Bronchial epithelial cell (primary cell): ENCODE measurements at regions not wholly inside any gene's neighbourhood (a gene's known extent, or its start where the extent isn't known, plus 50 kb on each side); places are given as distances from the start of the nearest gene placed in this dataset.

Experiments
- DNase-seq: peaks from one replicate; pipeline ENCODE4 v3.0.0-alpha.2; 2010; ENCODE audit warnings: low read depth
- FAIRE-seq: peaks from 2 replicates; lab custom pipeline; 2011; peaks lifted over from hg19 to GRCh38; lab: Jason Lieb, UNC
- H3K27me3 ChIP-seq: 2 replicates; pipeline ENCODE4 v1.5.1; 2011; ENCODE audit warnings: low read length; ENCODE audit not compliant: control insufficient read depth, insufficient read depth
- H3K36me3 ChIP-seq: 2 replicates; pipeline ENCODE4 v1.5.1; 2011; ENCODE audit warnings: low read length; ENCODE audit not compliant: control insufficient read depth, insufficient read depth
- H3K4me3 ChIP-seq: 2 replicates; pipeline ENCODE4 v1.5.1; 2011; ENCODE audit warnings: mild to moderate bottlenecking, low read depth, low read length, control low read depth
- TF ChIP-seq, protein P1 (sequence below): IDR thresholded peaks from 2 replicates; pipeline ENCODE4 v1.5.1; 2011; ENCODE audit warnings: mild to moderate bottlenecking, moderate library complexity, low read length, control low read depth, inconsistent platforms; ENCODE audit not compliant: insufficient read depth, severe bottlenecking

DNA sequence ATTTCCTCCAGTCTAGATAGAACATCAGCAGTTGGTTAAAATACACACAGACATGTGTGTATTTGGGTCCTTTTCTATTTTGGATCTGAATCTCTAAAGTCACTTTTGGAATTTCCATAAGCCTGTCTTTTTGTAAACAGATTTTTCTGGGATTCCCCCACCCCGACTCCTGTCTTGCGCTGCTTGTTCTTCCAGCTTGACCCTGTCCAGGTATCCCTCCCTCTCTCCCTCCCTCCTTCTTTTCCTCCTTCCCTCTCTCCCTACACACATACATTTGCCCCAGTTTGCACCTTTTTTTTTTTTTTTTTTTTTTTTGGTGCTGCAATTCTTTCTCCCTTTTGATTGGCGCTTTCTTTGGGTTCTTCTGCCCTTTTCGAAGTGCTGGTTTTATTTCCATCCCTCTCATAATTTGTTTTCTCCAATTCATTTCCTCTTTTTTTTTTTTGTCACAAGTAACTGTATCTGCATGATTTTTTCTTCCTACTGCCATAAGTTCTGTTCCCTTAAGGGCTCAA is 114.8 kb upstream of the SERTAD2 start:
- TF ChIP-seq, protein P1, sequence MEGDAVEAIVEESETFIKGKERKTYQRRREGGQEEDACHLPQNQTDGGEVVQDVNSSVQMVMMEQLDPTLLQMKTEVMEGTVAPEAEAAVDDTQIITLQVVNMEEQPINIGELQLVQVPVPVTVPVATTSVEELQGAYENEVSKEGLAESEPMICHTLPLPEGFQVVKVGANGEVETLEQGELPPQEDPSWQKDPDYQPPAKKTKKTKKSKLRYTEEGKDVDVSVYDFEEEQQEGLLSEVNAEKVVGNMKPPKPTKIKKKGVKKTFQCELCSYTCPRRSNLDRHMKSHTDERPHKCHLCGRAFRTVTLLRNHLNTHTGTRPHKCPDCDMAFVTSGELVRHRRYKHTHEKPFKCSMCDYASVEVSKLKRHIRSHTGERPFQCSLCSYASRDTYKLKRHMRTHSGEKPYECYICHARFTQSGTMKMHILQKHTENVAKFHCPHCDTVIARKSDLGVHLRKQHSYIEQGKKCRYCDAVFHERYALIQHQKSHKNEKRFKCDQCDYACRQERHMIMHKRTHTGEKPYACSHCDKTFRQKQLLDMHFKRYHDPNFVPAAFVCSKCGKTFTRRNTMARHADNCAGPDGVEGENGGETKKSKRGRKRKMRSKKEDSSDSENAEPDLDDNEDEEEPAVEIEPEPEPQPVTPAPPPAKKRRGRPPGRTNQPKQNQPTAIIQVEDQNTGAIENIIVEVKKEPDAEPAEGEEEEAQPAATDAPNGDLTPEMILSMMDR, result no peak
- DNase-seq (peak; percentile 21), FAIRE-seq (no peak)
- Histone ChIP-seq H3K36me3 (no peaks in the 10 kb centered on the region), H3K4me3 (peak overlapping the region; percentile 55), H3K27me3 (no peaks in the 10 kb centered on the region)

DNA sequence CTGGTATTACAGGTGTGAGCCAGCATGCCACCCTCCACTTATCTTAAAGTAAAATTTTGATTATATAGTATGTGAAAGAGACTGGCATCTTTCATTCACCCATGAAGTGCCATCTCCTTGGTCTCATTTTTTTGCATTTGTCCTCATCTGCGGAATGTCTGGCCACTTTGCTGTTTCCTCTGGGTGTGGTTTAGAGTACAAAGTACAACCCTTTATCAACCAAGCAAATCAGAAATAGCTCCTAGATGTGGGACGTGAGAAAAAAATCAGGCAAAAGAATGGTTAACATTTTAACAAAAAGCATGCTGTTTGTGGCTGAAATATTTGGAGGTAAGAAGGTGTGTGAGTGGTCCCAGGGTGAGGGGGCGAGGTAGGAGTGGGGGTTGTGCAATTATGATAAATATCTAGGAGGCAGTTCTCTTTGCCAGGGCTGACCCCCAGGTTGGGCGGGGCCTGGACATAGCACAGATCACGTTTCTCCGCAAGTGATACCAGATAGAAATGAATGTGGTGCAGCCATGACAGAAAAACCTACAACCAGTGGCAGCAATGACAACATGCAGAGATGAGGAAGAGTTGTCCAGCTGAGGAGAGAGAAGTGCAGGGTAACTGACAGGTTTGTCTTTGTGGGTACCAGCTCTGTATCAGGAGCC is 115.8 kb upstream of the SERTAD2 start:
- H3K27me3 ChIP-seq, result no peaks in the 10 kb centered on the region
- no peak overlapping the region for H3K4me3 ChIP-seq
- no peak for FAIRE-seq
- no peaks in the 10 kb centered on the region for H3K36me3 ChIP-seq
- TF ChIP-seq, protein P1, result no peak
- DNase-seq, result no peak

DNA sequence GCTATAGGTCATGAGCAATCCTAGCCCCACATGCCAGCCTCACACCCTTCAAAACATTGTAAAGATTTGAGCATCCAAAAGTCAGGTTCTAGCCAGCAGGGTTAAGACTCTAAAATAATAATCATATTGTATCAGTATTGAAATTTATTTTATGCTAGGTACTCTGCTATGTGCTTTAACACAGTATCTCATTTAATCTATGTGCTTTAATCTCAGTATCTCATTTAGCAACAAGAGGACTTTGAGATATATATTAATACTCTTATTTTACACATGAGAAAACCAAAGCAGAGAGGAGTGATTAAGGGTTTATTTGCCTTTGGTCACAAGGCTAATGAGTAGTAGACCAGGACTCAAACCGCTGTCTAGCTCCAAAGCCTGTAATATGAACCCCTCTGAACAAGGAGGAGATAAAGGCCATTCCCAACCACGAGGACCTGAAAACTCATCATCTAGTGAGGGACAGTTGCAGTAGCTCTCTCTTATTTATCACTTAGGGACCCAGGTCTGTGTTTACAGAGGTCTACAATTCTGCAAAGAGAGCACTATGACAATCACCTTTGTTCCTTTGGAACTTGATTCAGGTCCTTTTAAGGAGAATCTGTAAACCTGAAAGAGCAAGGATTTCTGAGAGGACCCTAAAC is 116.5 kb upstream of the SERTAD2 start:
- Histone ChIP-seq H3K36me3 (no peaks in the 10 kb centered on the region), H3K4me3 (no peak overlapping the region), H3K27me3 (no peaks in the 10 kb centered on the region)
- TF ChIP-seq, protein P1, result no peak
- DNase-seq (peak; percentile 58), FAIRE-seq (no peak)

DNA sequence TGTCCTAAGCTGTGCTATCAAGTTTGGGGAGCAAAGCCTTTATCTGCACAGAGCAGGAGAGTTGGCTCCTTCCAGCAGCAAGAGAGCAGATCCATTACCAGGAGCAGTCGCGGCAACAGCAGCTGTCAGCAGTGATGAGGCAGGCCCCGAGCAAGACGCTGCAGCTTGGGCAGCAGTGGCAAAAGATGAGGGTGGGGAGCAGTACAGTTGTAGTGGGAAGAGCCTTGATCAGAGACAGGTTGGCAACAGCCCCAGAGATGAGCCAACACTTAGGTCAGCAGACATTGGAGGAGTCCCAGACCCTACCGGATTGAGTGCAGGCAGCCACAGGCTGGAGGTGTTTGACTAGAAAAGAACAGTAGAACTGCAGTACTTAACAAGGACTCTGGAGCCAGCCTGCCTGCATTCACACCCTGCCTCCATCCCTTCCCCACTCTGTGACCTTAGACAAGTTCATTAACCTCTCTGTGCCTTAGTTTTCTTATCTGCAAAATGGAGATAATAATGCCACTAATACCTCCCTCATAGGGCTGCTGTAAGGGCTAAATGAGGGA is 117.1 kb upstream of the SERTAD2 start:
- Histone ChIP-seq H3K4me3 (no peak overlapping the region), H3K36me3 (no peaks in the 10 kb centered on the region), H3K27me3 (no peaks in the 10 kb centered on the region)
- DNase-seq, result peak; percentile 89
- TF ChIP-seq, protein P1, result peak; percentile 16
- FAIRE-seq, result peak; percentile 7

DNA sequence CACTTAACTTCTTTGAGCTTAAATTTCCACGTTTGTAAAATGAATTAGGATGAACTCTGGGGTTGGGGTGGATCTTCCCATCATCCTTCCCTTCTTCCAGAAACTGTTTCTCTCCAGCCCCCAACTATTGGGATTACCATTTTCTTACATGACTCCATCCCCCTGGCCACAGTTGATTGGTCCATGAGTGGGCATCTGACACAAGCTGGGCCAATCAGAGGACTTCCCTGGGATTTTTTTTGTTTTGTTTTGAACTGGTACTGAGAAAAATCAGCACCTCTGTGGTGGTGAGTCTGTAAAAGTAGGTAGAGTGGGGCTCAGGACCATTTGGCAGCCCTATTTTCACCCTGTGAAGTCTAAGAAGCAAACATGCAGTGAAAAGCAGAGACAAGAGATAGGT is 118.0 kb upstream of the SERTAD2 start:
- H3K27me3 ChIP-seq, result no peaks in the 10 kb centered on the region
- DNase-seq, result no peak
- TF ChIP-seq, protein P1, result no peak
- FAIRE-seq, result no peak
- no peak overlapping the region for H3K4me3 ChIP-seq
- no peaks in the 10 kb centered on the region for H3K36me3 ChIP-seq
